ENCODE measurements at regions not wholly inside any gene's neighbourhood (a gene's known extent, or its start where the extent isn't known, plus 50 kb on each side); places are given as distances from the start of the nearest gene placed in this dataset.

DNA sequence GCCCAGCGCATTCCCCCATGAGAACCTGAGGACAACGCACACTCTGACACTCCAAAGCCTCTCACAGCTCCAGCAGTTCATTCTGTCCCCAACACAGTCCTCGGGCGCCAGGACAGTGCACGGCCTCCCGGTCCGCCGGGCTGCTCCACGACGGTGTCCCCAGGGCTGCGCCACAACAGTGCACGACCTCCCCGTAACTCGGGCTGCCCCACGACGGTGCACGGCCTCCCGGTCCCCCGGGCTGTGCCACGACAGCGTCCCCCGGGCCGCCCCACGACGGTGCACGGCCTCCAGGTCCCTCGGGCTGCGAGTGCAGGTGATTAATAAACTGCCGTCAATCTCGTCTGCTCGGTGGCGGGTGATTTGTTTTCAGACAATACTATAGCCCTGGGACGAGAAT, 585.1 kb upstream of the FRG1 start:
- TF ChIP-seq, protein P1, sequence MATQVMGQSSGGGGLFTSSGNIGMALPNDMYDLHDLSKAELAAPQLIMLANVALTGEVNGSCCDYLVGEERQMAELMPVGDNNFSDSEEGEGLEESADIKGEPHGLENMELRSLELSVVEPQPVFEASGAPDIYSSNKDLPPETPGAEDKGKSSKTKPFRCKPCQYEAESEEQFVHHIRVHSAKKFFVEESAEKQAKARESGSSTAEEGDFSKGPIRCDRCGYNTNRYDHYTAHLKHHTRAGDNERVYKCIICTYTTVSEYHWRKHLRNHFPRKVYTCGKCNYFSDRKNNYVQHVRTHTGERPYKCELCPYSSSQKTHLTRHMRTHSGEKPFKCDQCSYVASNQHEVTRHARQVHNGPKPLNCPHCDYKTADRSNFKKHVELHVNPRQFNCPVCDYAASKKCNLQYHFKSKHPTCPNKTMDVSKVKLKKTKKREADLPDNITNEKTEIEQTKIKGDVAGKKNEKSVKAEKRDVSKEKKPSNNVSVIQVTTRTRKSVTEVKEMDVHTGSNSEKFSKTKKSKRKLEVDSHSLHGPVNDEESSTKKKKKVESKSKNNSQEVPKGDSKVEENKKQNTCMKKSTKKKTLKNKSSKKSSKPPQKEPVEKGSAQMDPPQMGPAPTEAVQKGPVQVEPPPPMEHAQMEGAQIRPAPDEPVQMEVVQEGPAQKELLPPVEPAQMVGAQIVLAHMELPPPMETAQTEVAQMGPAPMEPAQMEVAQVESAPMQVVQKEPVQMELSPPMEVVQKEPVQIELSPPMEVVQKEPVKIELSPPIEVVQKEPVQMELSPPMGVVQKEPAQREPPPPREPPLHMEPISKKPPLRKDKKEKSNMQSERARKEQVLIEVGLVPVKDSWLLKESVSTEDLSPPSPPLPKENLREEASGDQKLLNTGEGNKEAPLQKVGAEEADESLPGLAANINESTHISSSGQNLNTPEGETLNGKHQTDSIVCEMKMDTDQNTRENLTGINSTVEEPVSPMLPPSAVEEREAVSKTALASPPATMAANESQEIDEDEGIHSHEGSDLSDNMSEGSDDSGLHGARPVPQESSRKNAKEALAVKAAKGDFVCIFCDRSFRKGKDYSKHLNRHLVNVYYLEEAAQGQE (IDR thresholded peaks at IDR 0.05; ENCODE audit: insufficient read depth in 1 of 2, low read depth in 2 of 2, low read length in 1 of 2), result no peak
- TF ChIP-seq, protein P2, sequence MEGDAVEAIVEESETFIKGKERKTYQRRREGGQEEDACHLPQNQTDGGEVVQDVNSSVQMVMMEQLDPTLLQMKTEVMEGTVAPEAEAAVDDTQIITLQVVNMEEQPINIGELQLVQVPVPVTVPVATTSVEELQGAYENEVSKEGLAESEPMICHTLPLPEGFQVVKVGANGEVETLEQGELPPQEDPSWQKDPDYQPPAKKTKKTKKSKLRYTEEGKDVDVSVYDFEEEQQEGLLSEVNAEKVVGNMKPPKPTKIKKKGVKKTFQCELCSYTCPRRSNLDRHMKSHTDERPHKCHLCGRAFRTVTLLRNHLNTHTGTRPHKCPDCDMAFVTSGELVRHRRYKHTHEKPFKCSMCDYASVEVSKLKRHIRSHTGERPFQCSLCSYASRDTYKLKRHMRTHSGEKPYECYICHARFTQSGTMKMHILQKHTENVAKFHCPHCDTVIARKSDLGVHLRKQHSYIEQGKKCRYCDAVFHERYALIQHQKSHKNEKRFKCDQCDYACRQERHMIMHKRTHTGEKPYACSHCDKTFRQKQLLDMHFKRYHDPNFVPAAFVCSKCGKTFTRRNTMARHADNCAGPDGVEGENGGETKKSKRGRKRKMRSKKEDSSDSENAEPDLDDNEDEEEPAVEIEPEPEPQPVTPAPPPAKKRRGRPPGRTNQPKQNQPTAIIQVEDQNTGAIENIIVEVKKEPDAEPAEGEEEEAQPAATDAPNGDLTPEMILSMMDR (IDR thresholded peaks at IDR 0.05), result no peak
